Kidney capillary endothelial cell (primary cell): ENCODE measurements at regions not wholly inside any gene's neighbourhood (a gene's known extent, or its start where the extent isn't known, plus 50 kb on each side); places are given as distances from the start of the nearest gene placed in this dataset.

Experiments used
- DNase-seq: peaks from one replicate; pipeline ENCODE4 v3.0.0-alpha.2; 2018; ENCODE audit warnings: low spot score

DNA sequence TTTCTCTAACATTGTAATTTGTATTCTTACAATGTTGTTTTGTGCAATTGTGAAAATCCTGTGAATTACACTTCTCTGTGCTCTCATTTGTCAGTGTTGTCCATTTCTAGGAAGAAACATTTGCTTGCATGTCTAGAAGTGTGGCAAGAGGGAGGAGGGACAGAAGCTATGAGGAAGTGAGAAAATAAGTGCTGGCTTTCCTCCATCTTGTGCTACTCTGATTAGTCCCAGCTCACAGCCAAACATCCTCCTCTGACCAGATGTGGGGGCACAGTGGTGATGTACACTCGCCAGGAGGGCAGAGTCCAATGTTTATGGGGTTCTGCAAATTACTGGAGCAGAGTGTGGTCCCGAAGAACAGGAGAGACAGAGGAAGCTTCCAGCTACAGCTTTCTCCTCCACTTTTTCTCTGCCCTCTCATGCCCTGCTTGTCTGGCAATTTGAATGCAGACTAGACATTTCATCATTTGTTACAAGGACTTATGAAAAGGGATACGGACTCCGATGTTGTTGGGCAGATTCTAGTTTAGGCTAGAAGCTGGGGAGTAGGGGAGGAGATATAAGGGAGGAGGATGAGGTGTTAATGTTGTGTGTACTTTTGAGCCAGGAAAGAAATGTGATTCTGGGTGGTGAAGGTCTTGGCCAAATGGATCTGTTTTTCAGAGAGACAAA is 131.0 kb upstream of the C1GALT1 start:
- no peak for DNase-seq

DNA sequence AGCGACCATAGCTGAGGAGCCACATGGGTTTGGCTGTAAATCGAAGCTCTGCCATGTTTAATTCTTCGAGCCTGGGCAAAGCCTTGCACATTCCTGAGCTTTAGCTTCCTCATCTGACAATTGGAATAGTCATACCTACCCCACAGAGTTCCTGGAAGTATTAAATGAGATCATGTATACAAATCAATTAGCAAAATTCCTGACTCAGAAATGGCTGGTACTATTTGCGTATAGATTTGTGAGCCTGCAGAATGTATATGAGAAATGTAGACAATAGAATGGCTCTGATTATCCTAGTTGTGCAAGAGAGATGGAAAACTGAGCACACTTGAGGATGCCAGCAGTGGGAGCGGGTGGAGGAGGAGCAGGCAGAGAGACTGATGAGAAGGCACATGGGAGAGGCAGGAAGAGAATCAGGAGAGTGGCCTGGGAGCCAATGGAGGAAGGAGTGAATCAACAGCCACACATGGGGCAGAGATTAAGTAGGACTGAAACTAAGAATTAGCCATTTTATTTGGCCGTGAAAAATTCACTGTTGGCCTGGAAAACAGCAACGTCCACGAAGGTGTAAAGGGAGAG is 128.0 kb upstream of the C1GALT1 start:
- no peak for DNase-seq

DNA sequence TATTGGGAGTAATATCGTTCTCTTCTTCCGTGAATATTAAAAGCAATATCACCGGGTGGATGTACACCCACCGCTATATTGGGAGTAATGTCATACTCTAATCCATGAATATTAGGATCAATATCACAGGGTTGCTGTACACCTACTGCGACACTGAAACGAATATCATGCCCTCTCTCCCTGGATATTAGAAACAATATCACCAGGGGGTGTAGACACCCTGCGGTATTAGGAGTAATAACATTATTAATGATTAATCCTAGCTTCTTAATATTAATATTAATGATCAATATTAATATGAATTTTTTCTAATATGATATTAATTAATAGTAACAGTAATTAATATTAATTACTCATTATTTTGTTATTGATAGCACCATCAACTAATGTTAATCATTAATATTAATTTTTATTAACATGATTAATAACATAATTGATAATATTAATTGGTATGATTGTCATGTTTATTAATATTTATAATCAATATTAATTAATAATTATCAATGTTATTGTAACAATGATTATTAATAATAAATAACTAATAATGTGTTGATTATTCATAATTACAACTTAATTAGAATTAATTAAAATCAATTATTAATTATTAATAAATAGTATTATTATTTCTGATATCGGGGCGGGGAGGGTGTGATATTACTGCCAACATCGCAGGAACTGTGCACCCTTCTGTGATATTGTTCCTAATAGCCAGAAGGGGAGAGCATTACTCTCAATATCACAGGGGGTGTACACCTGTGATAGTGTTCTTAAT is 121.3 kb upstream of the C1GALT1 start:
- DNase-seq = no peak

DNA sequence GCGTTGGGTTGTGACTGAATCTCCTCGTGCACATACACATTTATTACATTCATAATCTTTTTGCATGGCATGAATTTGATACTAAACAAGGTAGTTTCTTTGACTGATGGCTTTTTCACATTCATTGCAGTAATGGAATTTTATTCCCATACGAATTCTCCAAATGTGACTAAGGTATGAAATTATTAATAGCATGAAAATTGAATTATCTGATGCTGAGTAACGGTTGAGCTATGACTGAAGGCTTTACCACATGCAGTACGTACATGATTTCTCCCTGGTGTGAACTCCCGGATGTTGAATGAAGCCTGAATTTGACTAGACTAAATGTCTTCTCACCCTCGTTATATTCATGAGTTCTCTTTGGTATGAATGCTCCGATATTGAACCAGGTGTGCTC is 104.4 kb upstream of the C1GALT1 start:
- no peak for DNase-seq

DNA sequence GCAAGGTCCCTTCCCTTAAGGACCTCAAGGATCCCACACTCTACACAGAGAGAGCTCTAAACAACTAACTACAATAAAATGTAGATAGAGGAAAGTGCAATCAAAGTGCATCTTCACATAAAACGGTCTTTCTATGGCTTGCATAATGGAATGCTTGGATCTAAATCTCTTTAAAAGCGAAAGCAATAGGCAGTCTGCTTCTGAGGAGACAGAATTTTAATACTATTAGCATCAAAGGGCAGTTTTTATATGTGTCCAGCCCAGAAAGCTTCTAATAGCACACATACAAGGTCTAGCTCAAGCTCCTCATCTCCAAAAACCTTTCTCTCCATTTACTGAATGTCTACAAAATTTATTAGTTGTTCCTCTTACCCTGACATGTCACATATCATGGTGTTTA is 101.5 kb upstream of the C1GALT1 start:
- DNase-seq = no peak

DNA sequence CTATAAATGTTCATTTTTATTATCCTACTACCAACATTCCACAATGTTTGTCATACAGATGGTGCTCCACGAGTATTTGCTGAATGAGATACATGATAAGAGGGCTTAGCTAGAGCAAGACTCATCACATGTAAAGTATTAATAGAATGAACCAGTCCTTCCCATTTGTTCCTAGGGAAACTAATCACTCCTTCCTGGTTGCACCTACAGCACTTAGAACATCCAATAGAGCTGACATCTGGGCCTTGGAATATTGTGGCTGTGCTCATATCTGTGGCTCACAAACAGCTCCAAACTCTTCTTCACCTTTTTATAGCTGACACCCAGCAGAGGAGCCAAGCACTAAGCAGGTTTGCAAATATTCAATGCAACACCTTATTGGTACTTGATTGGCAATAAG is 91.9 kb upstream of the C1GALT1 start:
- DNase-seq = no peak

DNA sequence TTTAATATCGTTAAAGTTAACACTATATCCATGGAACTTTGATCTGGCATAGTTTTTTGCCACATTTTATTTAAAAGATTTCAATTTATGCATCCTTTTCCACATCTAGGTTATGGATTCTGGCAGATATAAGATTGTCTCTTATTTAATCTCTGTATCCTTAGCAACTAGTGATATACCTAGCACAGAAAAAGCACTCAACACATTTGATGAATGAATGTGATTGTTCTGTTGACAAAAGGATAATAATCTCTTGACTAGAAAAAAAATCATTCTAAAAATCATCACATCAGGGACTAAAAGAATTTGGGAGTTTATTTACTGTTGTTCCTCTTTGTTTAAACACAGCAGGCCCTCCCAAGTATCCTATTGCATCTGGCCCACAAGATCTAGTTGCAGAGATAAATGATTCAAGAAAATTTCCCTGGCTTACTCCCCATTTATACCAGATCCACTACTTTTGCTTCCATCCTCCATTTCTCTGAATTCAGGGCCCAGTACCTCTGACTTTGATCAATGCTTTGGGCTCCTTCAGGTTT is 84.0 kb upstream of the C1GALT1 start:
- no peak for DNase-seq

DNA sequence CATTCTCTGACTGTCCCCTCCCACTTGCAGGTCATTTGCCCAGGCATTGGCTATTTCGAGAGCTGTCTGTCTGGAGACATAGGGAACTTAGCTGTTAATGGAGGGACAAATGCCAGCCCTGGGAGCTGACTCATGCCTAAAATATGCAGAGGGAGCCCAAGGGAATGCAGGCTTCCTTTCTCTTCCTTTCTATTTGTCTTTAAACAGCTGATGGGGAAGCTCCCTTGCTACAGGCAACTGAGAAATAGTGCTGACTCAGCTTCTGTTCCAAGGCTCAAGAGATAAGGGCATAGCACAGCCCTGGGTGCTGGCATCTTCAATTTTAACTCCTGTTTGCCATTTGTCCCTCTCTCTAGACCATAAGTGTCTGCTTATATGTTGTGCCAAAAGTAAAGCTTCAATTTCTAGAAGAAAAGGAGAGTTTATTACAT is 82.7 kb upstream of the C1GALT1 start:
- peak; percentile 72 for DNase-seq

DNA sequence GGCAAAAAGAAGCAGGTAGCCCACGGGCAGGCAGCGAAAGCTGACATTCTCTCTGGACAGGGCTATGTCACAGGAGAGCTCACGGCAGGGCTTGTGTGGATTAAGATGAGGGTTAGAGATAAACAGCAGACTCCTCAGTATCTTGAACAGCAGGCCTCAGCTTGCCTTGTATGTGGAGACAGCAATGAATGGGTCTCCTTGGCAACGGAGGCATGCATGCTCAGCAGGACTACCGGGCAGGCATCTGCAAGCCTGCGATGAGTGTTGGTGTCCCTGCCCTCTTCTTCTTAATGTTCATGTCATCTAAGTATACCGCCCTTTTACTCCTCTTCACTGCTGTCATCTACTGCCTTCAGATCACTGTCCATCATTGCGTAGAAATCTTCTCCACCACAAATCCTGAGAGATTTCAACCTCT is 81.9 kb upstream of the C1GALT1 start:
- no peak for DNase-seq

DNA sequence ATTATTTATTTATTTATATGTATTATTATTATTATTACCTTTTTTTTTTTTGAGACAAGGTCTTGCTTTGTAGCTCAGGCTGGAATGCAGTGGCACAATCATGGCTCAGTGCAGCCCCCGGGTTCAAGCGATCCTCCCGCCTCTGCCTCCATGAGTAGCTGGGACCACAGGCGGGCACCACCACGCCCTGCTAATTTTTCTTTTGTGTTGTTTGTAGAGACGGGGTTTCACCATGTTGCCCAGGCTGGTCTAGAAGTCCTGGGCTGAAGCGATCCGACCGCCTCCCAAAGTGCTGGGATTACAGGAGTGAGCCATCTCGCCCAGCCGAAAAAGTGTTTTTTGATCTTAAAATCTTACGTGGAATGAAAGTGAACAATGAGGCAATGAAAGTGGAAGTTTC is 79.4 kb upstream of the C1GALT1 start:
- DNase-seq = no peak

DNA sequence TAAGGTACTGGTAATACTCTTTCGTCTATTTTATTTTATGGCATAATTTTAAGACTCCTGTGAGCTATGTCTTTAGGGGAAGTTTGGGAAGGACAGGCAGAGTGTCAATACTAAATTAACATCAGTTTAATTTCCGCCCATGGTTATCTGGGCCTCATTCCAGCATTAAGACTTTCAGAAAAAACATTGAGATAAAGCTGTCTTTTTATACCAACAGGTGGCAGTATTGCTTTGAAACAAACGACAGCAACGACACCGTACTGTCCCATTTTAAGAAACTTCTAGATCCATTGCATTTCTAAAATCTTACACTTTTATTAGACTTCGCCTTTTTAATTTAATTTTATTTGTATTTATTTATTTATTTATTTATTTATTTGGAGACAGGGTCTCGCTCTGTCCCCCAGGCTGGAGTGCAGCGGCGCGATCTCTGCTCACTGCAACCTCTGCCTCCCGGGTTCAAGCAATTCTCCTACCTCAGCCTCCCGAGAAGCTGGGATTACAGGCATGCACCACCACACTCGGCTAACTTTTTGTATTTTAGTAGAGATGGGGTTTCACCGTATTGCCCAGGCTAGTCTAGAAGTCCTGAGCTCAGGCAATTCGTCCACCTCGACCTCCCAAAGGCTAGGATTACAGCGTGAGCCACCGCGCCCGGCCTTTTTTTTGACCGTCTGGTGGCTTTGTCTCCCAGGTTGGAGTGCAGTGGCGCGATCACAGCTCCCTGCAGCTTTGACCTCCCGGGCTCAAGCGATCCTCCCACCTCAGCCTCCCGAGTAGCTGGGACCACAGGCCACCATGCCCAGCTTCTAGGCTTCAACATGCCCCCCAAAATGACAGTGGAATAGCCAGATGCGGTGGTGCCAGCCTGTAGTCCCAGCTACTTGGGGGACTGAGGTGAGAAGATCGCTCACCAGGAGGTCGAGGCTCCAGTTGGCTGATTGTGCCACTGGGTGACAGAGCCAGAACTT is 78.7 kb upstream of the C1GALT1 start:
- peak; percentile 53 for DNase-seq

DNA sequence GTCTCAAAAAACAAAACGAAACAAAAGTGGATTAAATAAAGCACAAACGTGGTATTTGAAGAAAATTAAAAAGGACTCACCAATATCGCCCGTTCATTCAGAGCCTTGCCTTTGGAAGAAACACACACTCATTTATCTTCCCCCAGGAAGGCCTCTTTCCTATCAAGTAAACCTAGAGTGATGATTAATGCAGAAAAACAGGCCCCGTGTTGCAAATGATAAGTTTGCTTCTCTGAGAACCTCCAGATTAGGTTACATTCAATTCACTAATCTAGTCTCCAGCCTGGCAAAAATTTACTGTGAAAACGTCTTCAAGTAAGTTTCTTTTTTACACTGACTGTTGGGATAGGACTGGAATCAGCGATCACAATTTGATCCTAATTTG is 78.0 kb upstream of the C1GALT1 start:
- no peak for DNase-seq

DNA sequence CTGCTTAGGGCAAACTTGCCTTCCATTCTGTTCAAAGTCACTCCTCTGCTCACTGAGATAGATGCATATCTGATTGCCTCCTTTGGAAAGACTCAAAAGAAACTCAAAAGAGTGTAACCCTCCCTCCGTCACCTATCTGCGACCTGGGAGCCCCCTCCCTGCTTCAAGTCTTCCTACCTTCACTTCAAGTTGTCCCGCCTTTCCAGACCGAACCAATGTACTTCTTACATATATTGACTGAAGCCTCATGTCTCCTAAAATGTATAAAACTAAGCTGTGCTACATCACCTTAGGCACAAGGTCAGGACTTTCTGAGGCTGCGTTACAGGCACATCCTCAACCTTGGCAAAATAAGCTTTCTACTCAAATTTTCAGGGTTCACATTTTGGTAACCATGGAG is 77.4 kb upstream of the C1GALT1 start:
- no peak for DNase-seq

DNA sequence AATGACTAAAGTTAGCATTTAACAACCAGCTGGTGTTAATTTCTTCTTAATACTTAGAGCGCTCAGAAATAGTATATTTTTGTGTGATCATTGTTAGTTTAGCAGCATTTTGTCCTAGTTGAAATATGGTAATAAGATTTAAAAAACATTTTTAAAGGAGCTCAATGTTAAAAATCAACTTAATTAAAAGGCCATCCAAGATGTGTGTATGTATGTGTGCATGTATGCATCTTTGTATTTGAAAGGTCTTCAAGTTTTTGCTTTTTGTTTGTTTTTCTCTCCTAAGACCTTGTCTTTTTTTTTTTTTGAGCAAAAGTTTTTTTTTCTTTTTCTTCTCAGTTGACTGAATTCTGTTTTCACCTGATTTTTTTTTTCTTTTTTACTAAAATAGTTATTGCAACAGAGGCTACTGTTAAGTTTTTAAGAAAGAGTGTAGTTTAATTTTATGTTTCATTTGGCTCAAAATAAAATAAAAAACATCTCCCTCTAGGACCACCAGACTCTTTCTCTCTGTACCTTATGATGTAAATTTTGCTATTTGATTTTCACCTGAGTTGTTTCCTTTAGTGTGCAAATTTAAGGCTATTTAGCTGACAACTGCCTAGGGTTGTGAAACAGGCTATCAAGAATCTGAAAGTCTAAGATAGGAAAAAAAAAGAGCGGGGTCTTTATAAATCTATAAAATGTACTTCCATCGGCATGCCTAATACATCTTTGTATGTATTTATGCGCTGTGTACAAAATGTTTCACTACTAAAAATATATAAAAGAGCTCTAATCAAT is 76.4 kb upstream of the C1GALT1 start:
- DNase-seq = no peak

DNA sequence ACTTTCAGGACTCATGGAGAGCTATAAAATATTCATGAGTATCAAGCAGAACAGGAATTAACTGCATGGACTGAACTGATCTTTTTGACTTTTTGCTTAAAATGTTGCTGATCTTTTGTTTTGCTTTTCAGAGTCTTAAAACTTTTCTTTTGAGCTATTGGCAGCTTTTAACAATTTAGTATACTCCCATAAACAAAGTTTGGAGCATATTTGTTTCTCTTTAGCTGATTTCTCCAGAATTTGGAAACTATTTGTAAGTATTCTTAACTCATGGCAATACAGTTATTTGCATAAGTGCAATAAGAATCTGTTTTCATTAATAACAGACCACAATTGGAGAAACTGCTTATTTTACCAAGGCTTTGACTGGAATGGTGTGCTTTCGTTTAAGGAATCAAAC is 73.4 kb upstream of the C1GALT1 start:
- DNase-seq = no peak

DNA sequence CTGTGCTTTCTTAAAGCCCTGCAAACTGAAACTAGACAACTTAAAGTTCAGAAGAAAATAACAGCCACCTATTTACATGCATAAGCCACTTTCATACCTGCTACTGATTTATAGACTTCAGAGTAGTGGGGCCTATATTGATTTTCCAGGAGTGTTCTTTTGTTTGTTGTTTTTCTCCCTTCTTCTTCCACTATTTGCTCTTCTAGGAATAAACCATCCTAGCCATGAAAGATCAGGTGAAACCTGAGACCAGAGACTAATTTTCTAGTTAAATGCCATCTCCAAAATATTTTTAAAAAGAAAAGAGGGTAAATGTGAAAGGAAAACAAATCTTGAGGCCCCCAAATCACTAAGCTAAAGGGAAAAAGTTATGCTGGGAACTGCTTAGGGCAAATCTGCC is 72.4 kb upstream of the C1GALT1 start:
- DNase-seq = no peak

DNA sequence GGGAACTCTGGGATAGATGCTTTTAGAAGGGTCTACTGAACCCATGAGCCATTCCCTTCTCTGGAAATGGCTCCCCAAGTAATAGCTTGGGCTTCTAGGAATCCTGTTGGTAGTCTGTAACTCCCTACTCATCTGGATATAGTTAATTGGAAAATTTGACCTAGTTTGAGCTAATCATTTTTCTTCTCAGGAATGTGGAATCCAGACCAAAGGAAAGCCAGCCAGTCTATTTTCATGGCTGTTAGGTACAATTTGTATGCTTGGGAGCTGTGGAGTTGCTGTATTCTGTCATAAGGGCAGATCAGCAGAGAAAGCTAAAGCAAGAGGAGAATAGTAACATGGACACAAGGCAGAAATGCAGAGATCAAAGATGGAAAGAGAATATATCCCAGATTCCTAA is 71.6 kb upstream of the C1GALT1 start:
- DNase-seq = no peak

DNA sequence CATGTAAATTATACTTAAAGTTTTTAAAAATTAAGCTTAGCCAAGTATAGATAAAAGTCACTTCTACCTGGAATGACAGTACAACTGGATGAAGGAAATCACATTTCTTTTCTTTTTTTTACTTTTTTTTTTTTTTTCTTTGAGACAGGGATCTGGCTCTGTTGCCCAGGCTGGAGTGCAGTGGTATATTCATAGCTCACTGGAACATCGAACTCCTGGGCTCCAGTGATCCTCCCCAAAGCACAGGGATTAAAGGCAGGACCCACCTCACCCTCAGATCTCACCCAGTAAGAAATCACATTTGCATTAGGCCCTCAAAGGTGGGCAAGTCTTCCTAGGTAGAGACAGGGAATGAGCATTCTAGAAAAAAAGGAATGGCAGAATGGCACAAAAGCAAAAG is 69.5 kb upstream of the C1GALT1 start:
- no peak for DNase-seq

DNA sequence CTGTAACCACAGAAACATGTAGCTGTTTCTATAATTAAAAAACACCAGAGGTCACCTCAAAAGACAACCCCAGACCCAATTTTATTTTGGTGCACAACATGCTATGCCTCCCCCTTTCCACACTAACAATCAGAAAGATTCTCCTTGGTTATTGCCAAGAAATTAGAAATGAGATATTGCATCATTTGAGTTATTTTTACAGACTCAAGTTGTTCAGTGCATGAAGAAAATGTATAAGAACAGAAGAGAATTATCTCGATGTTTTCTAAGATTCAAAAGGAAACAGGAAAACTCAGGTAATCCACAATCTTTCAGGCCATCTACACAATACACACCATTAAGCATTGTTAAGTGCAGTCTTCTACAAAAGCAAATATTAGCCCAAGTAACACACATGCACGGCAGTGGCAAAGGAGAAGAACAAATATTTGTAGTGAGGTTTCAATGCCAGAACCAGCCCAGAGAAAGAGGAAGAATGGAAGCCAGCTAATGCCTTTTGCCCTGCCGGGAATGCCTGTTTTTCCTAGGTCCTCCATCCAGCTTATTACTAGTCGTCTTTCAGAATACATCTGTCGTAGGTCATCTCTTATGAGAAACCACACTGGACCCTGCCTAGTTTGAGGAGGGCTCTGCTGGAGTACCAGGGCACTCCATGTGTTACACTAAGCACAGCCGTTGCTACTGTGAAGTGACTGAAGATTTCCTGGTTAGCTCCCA is 67.6 kb upstream of the C1GALT1 start:
- DNase-seq = no peak

DNA sequence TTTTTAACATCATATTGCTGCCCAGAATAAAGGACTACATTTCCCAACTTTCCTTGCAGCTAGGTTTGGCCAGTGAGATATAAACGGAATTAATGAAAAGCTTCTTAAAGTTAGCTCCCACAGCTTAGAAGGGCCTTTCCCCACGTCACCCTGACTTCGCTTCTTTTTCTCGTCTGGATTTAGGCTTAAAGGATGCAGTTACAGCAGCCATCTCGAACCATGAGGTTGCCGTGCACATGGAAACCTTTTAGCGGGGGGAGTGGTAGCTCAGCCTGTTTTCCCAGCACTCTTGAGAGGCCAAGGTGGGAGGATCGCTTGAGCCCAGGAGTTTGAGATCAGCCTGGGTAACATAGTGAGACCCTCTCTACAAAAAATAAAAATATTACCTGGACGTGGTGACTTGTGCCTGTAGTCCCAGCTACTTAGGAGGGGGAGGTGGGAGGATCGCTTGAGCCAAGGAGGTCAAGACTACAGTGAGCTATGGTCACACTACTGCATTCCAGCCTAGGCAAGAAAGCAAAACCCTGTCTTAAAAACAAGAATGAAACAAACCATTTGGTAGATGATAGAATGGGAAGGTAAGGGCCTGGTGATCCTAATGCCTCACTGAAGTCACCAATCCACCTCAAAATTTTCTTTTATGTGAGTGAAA is 64.3 kb upstream of the C1GALT1 start:
- DNase-seq = no peak
